Hepatocyte (in vitro differentiated cells): ENCODE measurements at regions not wholly inside any gene's neighbourhood (a gene's known extent, or its start where the extent isn't known, plus 50 kb on each side); places are given as distances from the start of the nearest gene placed in this dataset.

ENCODE experiments used
- DNase-seq: peaks from one replicate; pipeline ENCODE4 v3.0.0-alpha.2; 2016; ENCODE audit warnings: low spot score
- H2AFZ ChIP-seq: fragments of 200-600 bp; sonication (generic); 2 replicates; pipeline ENCODE4 v1.6.0; 2016; ENCODE audit warnings: antibody characterized with exemption, mild to moderate bottlenecking
- H3K27ac ChIP-seq: fragments of 200-600 bp; sonication (generic); 2 replicates; pipeline ENCODE4 v1.5.1; 2016; ENCODE audit warnings: mild to moderate bottlenecking
- H3K27me3 ChIP-seq: fragments of 200-600 bp; sonication (generic); 2 replicates; pipeline ENCODE4 v1.6.1; 2016
- H3K36me3 ChIP-seq: fragments of 200-600 bp; sonication (generic); replicated peaks from 2 replicates; pipeline ENCODE4 v1.5.1; 2016; ENCODE audit warnings: low read depth; ENCODE audit not compliant: insufficient read depth
- H3K4me1 ChIP-seq: fragments of 200-600 bp; sonication (generic); 2 replicates; pipeline ENCODE4 v1.5.1; 2016; ENCODE audit warnings: mild to moderate bottlenecking, moderate library complexity; ENCODE audit not compliant: insufficient read depth
- H3K4me2 ChIP-seq: fragments of 200-600 bp; sonication (generic); 2 replicates; pipeline ENCODE4 v1.6.0; 2016
- H3K4me3 ChIP-seq: fragments of 200-600 bp; sonication (generic); 2 replicates; pipeline ENCODE4 v1.5.1; 2016; ENCODE audit warnings: mild to moderate bottlenecking
- H3K79me2 ChIP-seq: fragments of 200-600 bp; sonication (generic); 2 replicates; pipeline ENCODE4 v1.6.0; 2017; ENCODE audit warnings: mild to moderate bottlenecking
- H3K9me2 ChIP-seq: fragments of 200-600 bp; sonication (generic); replicated peaks from 2 replicates; pipeline ENCODE4 v1.6.0; 2017; ENCODE audit warnings: mild to moderate bottlenecking; ENCODE audit not compliant: insufficient read depth
- H3K9me3 ChIP-seq: fragments of 200-600 bp; sonication (generic); 2 replicates; pipeline ENCODE4 v1.5.1; 2016; ENCODE audit warnings: low read depth, mild to moderate bottlenecking
- H4K20me1 ChIP-seq: fragments of 200-600 bp; sonication (generic); 2 replicates; pipeline ENCODE4 v1.6.0; 2016; ENCODE audit warnings: mild to moderate bottlenecking; ENCODE audit not compliant: insufficient read depth, poor library complexity, severe bottlenecking
- EZH2 ChIP-seq: fragments of 200-600 bp; sonication (generic); IDR thresholded peaks from 2 replicates; pipeline ENCODE4 v1.6.1; 2016; ENCODE audit warnings: antibody characterized with exemption, mild to moderate bottlenecking, borderline replicate concordance
- EZH2phosphoT487 ChIP-seq: fragments of 200-600 bp; sonication (generic); IDR thresholded peaks from one replicate; pipeline ENCODE4 v1.6.1; 2018; ENCODE audit warnings: antibody characterized with exemption, mild to moderate bottlenecking, low read depth, moderate library complexity; ENCODE audit not compliant: unreplicated experiment, severe bottlenecking
- WGBS: methylation state at CpG from one replicate; pipeline ENCODE4 v1.1.6; 2016; ENCODE audit warnings: low lambda C conversion rate; ENCODE audit errors: missing lambda C conversion rate; 5-methylcytosine and 5-hydroxymethylcytosine counted together
- TF ChIP-seq, protein P1 (sequence below): fragments of 200-600 bp; sonication (generic); IDR thresholded peaks from 2 replicates; pipeline ENCODE4 v1.5.1; 2016; ENCODE audit warnings: antibody characterized with exemption, mild to moderate bottlenecking; ENCODE audit not compliant: poor library complexity

DNA sequence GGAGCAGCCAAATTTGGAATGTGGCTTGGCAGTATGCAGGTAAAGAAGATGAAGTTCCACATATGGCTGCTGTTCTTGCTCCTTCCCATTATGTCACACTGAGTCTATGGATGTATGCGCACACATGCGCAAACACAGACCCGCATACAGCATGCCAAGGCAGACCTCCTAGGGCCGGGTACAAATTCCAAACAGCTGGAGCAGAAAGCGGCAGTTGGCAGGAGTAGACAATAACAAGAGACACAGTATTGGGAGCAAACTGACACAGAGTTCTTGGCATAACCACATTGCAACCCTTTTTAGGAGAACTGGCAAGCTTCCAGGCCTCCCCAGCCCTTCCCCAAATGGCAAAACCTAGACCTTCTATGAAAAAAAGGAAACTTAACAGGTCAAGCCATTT lies 268.9 kb downstream of the SP3 start:
- H3K4me3 ChIP-seq: no peak overlapping the region
- H3K9me2 ChIP-seq: no peaks in the 10 kb centered on the region
- no peak for DNase-seq
- no peaks in the 10 kb centered on the region for H3K4me1 ChIP-seq
- H3K79me2 ChIP-seq: no peaks in the 10 kb centered on the region
- H3K27ac ChIP-seq: no peak overlapping the region
- WGBS: 94% methylated on average over 5 of the region's 5 CpGs
- H3K27me3 ChIP-seq: no peaks in the 10 kb centered on the region
- H3K9me3 ChIP-seq: no peaks in the 10 kb centered on the region
- H2AFZ ChIP-seq: no peak overlapping the region
- no peaks in the 10 kb centered on the region for H3K36me3 ChIP-seq
- H3K4me2 ChIP-seq: no peak overlapping the region
- no peak for TF ChIP-seq EZH2
- TF ChIP-seq, protein P1, sequence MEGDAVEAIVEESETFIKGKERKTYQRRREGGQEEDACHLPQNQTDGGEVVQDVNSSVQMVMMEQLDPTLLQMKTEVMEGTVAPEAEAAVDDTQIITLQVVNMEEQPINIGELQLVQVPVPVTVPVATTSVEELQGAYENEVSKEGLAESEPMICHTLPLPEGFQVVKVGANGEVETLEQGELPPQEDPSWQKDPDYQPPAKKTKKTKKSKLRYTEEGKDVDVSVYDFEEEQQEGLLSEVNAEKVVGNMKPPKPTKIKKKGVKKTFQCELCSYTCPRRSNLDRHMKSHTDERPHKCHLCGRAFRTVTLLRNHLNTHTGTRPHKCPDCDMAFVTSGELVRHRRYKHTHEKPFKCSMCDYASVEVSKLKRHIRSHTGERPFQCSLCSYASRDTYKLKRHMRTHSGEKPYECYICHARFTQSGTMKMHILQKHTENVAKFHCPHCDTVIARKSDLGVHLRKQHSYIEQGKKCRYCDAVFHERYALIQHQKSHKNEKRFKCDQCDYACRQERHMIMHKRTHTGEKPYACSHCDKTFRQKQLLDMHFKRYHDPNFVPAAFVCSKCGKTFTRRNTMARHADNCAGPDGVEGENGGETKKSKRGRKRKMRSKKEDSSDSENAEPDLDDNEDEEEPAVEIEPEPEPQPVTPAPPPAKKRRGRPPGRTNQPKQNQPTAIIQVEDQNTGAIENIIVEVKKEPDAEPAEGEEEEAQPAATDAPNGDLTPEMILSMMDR: no peak
- no peak for TF ChIP-seq EZH2phosphoT487
- H4K20me1 ChIP-seq: no peaks in the 10 kb centered on the region

DNA sequence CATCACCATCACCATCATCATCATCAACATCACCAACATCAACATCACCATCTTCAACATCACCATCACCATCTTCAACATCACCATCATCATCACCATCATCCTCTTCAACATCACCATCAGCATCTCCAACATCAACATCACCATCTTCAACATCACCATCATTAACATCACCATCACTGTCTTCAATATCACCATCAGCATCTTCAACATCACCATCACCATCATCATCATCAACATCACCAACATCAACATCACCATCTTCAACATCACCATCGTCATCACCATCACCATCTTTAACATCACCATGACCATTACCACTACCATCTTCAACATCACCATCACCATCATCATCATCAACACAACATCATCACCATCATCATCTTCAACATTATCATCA lies 267.2 kb downstream of the SP3 start:
- Histone ChIP-seq H4K20me1 (no peaks in the 10 kb centered on the region), H2AFZ (no peak overlapping the region), H3K4me3 (no peak overlapping the region), H3K36me3 (no peaks in the 10 kb centered on the region), H3K9me2 (no peaks in the 10 kb centered on the region), H3K4me1 (no peaks in the 10 kb centered on the region), H3K27me3 (no peaks in the 10 kb centered on the region), H3K4me2 (no peak overlapping the region), H3K9me3 (no peaks in the 10 kb centered on the region), H3K27ac (no peak overlapping the region), H3K79me2 (no peaks in the 10 kb centered on the region)
- no peak for DNase-seq
- 94% methylated on average over 1 of the region's 1 CpG for WGBS
- TF ChIP-seq EZH2phosphoT487 (no peak), EZH2 (no peak)
- TF ChIP-seq, protein P1: no peak

DNA sequence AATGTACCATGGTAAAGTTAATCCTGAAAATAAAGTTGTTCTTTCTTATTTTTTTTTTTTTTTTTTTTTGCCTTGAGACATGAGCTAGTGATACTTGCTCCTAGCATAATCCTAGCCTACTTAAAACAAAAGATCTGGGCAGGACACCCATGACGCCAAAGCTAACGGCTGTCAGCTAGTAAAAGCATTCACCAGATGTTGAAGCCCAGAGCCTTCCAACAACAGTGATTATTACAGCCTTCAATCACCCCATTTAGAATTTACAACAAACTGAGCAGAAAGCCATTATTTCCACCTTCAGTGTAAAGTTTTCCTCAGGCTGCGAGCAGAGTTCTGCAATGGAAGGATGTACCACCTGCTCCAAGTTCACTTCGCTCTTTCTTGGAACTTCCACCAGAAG lies 259.5 kb downstream of the SP3 start:
- Histone ChIP-seq H2AFZ (no peak overlapping the region), H3K79me2 (no peaks in the 10 kb centered on the region), H3K36me3 (no peaks in the 10 kb centered on the region), H4K20me1 (no peaks in the 10 kb centered on the region), H3K4me3 (no peak overlapping the region), H3K4me1 (no peaks in the 10 kb centered on the region), H3K27me3 (no peaks in the 10 kb centered on the region), H3K9me2 (no peaks in the 10 kb centered on the region), H3K27ac (no peak overlapping the region), H3K9me3 (no peaks in the 10 kb centered on the region), H3K4me2 (no peak overlapping the region)
- no peak for TF ChIP-seq EZH2phosphoT487
- no peak for TF ChIP-seq EZH2
- TF ChIP-seq, protein P1: no peak
- DNase-seq: no peak
- WGBS: 83% methylated on average over 4 of the region's 4 CpGs

DNA sequence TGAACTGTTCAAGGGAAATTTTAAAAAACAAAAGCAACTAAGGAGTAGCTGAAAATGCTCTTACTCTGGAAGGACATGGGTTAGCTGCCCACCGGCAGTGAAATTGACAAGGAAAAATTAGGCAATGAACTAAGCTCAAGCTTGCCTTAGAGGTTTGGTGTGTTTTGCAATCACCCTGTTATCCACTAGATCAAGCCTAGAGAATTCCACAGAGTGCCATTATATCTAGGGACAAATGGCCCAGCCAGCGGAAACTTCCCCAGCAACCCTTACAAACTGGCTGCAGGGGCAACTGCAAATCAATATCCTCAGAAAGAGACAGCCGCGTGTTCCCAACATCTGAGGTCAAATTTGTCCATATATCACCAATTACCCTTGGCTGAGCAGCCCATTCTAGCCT lies 258.2 kb downstream of the SP3 start:
- DNase-seq: no peak
- Histone ChIP-seq H3K9me3 (no peaks in the 10 kb centered on the region), H3K4me1 (no peaks in the 10 kb centered on the region), H3K4me3 (no peak overlapping the region), H4K20me1 (no peaks in the 10 kb centered on the region), H3K27me3 (no peaks in the 10 kb centered on the region), H3K9me2 (no peaks in the 10 kb centered on the region), H3K79me2 (no peaks in the 10 kb centered on the region), H3K4me2 (no peak overlapping the region), H3K27ac (no peak overlapping the region), H3K36me3 (no peaks in the 10 kb centered on the region), H2AFZ (no peak overlapping the region)
- WGBS: 91% methylated on average over 4 of the region's 4 CpGs
- no peak for TF ChIP-seq EZH2
